Ascending aorta (tissue), 2 donors: ENCODE measurements at regions not wholly inside any gene's neighbourhood (a gene's known extent, or its start where the extent isn't known, plus 50 kb on each side); places are given as distances from the start of the nearest gene placed in this dataset.

Experiments
- DNase-seq, 2 donors: peaks; one replicate each; pipeline ENCODE4 v3.0.0-alpha.2; 2019; ENCODE audit warnings: low spot score in 2 of 2
- H3K27ac ChIP-seq, 2 donors: fragments of 200-600 bp; sonication (generic); one replicate each; pipeline ENCODE4 v1.5.1; 2016 to 2017; ENCODE audit warnings: mild to moderate bottlenecking in 1 of 2
- H3K27me3 ChIP-seq: fragments of 200-600 bp; sonication (generic); one replicate; pipeline ENCODE4 v1.5.1; 2017
- H3K36me3 ChIP-seq, 2 donors: fragments of 200-600 bp; sonication (generic); one replicate each; pipeline ENCODE4 v1.5.1; 2016
- H3K4me1 ChIP-seq, 2 donors: fragments of 200-600 bp; sonication (generic); one replicate each; pipeline ENCODE4 v1.5.1; 2016 to 2017; ENCODE audit warnings: mild to moderate bottlenecking in 1 of 2
- H3K4me3 ChIP-seq, 2 donors: fragments of 200-600 bp; sonication (generic); one replicate each; pipeline ENCODE4 v1.5.1; 2016 to 2017; ENCODE audit warnings: mild to moderate bottlenecking in 1 of 2
- H3K9me3 ChIP-seq, 2 donors: fragments of 200-600 bp; sonication (generic); one replicate each; pipeline ENCODE4 v1.5.1; 2016
- CTCF ChIP-seq, 3 experiments: fragments of 200-600 bp in 2 of 3; fragments of 450-650 bp in 1 of 3; sonication (generic) in 2 of 3; IDR thresholded peaks; one replicate each; pipeline ENCODE4 v1.5.1; 2016 to 2019; ENCODE audit warnings: antibody characterized with exemption in 3 of 3, mild to moderate bottlenecking in 1 of 3, moderate library complexity in 1 of 3
- intact Hi-C: fragments of 100-400 bp; cut with DNase I; formaldehyde crosslinking; loops from one replicate; pipeline ENCODE4 v1.15.1; 2023

GRCh38 chr10:4474829-4475228, 351.2 kb upstream of the AKR1E2 start:
- H3K27me3 ChIP-seq = no peaks in the 10 kb centered on the region
- intact Hi-C loops = no loop called here
- H3K27ac ChIP-seq = no peak overlapping the region
- H3K4me1 ChIP-seq = no peaks in the 10 kb centered on the region
- no peak for TF ChIP-seq CTCF (IDR thresholded peaks at IDR 0.05)
- DNase-seq = no peak
- no peaks in the 10 kb centered on the region for H3K36me3 ChIP-seq
- no peak overlapping the region for H3K4me3 ChIP-seq
- H3K9me3 ChIP-seq = no peaks in the 10 kb centered on the region

GRCh38 chr10:4473977-4474376, 352.0 kb upstream of the AKR1E2 start:
- Histone ChIP-seq H3K27me3 (no peaks in the 10 kb centered on the region), H3K4me1 (no peaks in the 10 kb centered on the region), H3K9me3 (no peaks in the 10 kb centered on the region), H3K36me3 (no peaks in the 10 kb centered on the region), H3K27ac (no peak overlapping the region), H3K4me3 (no peak overlapping the region)
- intact Hi-C loops = no loop called here
- DNase-seq = no peak
- TF ChIP-seq CTCF (IDR thresholded peaks at IDR 0.05) = no peak

- no peak for DNase-seq
- Histone ChIP-seq H3K4me1 (no peaks in the 10 kb centered on the region), H3K36me3 (no peaks in the 10 kb centered on the region), H3K9me3 (no peaks in the 10 kb centered on the region), H3K4me3 (no peak overlapping the region), H3K27ac (no peak overlapping the region), H3K27me3 (no peaks in the 10 kb centered on the region)
- no peak for TF ChIP-seq CTCF (IDR thresholded peaks at IDR 0.05)
- intact Hi-C loops = no loop called here
These were observed 353.7 kb upstream of the AKR1E2 start for GRCh38 chr10:4472190-4472904.

GRCh38 chr10:4470231-4470835, 355.7 kb upstream of the AKR1E2 start:
- no peak for DNase-seq
- H3K4me1 ChIP-seq = no peaks in the 10 kb centered on the region
- no peaks in the 10 kb centered on the region for H3K27me3 ChIP-seq
- H3K36me3 ChIP-seq = no peaks in the 10 kb centered on the region
- no peak overlapping the region for H3K4me3 ChIP-seq
- H3K27ac ChIP-seq = no peak overlapping the region
- H3K9me3 ChIP-seq = no peaks in the 10 kb centered on the region
- TF ChIP-seq CTCF (IDR thresholded peaks at IDR 0.05) = no peak
- intact Hi-C loops = no loop called here

GRCh38 chr10:4467481-4467880, 358.5 kb upstream of the AKR1E2 start:
- no peaks in the 10 kb centered on the region for H3K27me3 ChIP-seq
- H3K36me3 ChIP-seq = no peaks in the 10 kb centered on the region
- intact Hi-C loops = no loop called here
- no peaks in the 10 kb centered on the region for H3K9me3 ChIP-seq
- H3K4me1 ChIP-seq = no peaks in the 10 kb centered on the region
- no peak for TF ChIP-seq CTCF (IDR thresholded peaks at IDR 0.05)
- H3K4me3 ChIP-seq = no peak overlapping the region
- DNase-seq = no peak
- no peak overlapping the region for H3K27ac ChIP-seq
